ENCODE measurements at regions not wholly inside any gene's neighbourhood (a gene's known extent, or its start where the extent isn't known, plus 50 kb on each side); places are given as distances from the start of the nearest gene placed in this dataset.
"Not testable (repeated sequence)": the region's sequence is repeated elsewhere in the genome, so short reads cannot be mapped to it uniquely, and the experiment has no call there.

GRCh38 chr6:48671505-48671904 lies 560.5 kb upstream of the PTCHD4 start:
- TF ChIP-seq CTCF (IDR thresholded peaks at IDR 0.05; ENCODE audit: low read depth, low read length, missing control alignments) = no peak
- no peak overlapping the region for H3K4me3 ChIP-seq (replicated peaks; ENCODE audit: low read depth, low read length)
- no peak for DNase-seq (ENCODE audit: extremely low read depth, low read depth)

GRCh38 chr6:48670546-48670945 lies 559.5 kb upstream of the PTCHD4 start:
- no peak overlapping the region for H3K4me3 ChIP-seq (replicated peaks; ENCODE audit: low read depth, low read length)
- no peak for DNase-seq (ENCODE audit: extremely low read depth, low read depth)
- no peak for TF ChIP-seq CTCF (IDR thresholded peaks at IDR 0.05; ENCODE audit: low read depth, low read length, missing control alignments)

GRCh38 chr6:48667797-48668196 lies 556.8 kb upstream of the PTCHD4 start:
- TF ChIP-seq CTCF (IDR thresholded peaks at IDR 0.05; ENCODE audit: low read depth, low read length, missing control alignments) = no peak
- no peak overlapping the region for H3K4me3 ChIP-seq (replicated peaks; ENCODE audit: low read depth, low read length)
- DNase-seq (ENCODE audit: extremely low read depth, low read depth) = no peak

- DNase-seq (ENCODE audit: extremely low read depth, low read depth) = peak; percentile 27
- no peak for TF ChIP-seq CTCF (IDR thresholded peaks at IDR 0.05; ENCODE audit: low read depth, low read length, missing control alignments)
- H3K4me3 ChIP-seq (replicated peaks; ENCODE audit: low read depth, low read length) = no peak overlapping the region
Measured at GRCh38 chr6:48664826-48665225, 553.8 kb upstream of the PTCHD4 start.

- no peak for TF ChIP-seq CTCF (IDR thresholded peaks at IDR 0.05; ENCODE audit: low read depth, low read length, missing control alignments)
- no peak overlapping the region for H3K4me3 ChIP-seq (replicated peaks; ENCODE audit: low read depth, low read length)
- DNase-seq (ENCODE audit: extremely low read depth, low read depth) = no peak
Measured at GRCh38 chr6:48658915-48659314, 547.9 kb upstream of the PTCHD4 start.

- H3K4me3 ChIP-seq (replicated peaks; ENCODE audit: low read depth, low read length) = no peak overlapping the region
- TF ChIP-seq CTCF (IDR thresholded peaks at IDR 0.05; ENCODE audit: low read depth, low read length, missing control alignments) = no peak
- no peak for DNase-seq (ENCODE audit: extremely low read depth, low read depth)
Measured at GRCh38 chr6:48641544-48641943, 530.5 kb upstream of the PTCHD4 start.

GRCh38 chr6:48638796-48639195 lies 527.8 kb upstream of the PTCHD4 start:
- not testable (repeated sequence) for H3K4me3 ChIP-seq (replicated peaks; ENCODE audit: low read depth, low read length); DNase-seq (ENCODE audit: extremely low read depth, low read depth)
